ENCODE measurements at regions not wholly inside any gene's neighbourhood (a gene's known extent, or its start where the extent isn't known, plus 50 kb on each side); places are given as distances from the start of the nearest gene placed in this dataset.

GRCh38 chr4:96227515-96227914 is 387.6 kb downstream of the PDHA2 start:
- DNase-seq (ENCODE audit: low read depth, low spot score), result no peak
- in situ Hi-C loops (cut with HindIII; ENCODE audit: low pct_unique_long_range_greater_than_20kb, low sequenced_read_pairs), result no loop called here

GRCh38 chr4:96228463-96228862 is 388.6 kb downstream of the PDHA2 start:
- DNase-seq (ENCODE audit: low read depth, low spot score), result peak; percentile 57
- in situ Hi-C loops (cut with HindIII; ENCODE audit: low pct_unique_long_range_greater_than_20kb, low sequenced_read_pairs), result no loop called here

DNA sequence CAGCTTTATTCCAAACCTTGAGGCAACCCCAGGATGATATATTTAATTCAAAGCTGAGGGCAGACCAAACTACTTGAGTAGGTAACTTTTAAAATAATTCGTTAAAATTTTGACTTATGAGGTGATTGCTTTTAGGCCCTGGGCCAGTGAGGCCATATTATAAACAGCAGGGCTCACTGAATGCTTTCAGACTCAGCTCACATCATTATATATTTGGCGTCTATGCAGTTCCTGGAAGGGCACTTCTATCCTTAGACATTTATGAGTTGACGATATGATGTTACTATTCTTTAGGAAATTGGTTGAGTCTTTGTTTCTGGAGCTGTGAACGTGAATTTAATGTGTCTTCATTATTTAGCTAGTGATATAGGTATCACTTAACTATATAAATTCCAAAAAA is 400.1 kb downstream of the PDHA2 start:
- no peak for DNase-seq (ENCODE audit: low read depth, low spot score)
- in situ Hi-C loops (cut with HindIII; ENCODE audit: low pct_unique_long_range_greater_than_20kb, low sequenced_read_pairs), result no loop called here

DNA sequence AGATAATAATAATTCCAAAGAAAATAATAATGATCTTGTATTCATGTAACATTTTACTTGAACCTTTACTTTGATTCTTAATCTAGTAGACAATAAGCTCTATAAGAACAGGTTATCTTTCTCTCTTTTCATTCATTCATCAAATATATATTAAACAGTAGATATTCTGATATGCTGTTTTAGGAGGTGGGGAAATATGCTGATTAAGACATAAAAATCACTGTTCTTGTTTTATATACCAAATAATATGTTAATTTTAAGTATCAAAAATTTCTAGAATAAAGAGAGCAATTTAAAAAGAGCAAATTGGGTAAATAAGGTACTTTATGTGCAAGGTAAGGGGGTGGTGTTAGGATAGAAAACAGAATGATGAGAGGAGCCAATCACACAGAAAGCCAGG is 401.9 kb downstream of the PDHA2 start:
- in situ Hi-C loops (cut with HindIII; ENCODE audit: low pct_unique_long_range_greater_than_20kb, low sequenced_read_pairs), result no loop called here

DNA sequence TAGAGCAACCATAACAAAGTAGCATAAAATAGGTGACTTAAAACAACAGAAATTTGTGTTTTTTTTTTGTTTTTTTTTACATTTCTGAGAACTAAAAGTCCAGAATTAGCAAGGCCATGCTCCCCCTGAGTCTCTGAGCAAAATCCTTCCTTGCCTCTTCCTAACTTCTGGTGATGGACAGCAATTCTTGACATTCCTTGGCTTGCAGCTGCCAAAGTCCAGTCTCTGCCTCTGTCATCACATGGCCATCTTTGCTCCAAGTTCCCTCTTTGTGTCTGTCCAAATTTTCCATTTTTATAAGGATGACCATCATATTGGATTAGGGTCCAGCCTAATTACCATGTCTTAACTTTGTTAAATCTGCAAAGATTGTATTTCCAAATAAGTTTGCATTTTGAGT is 407.2 kb downstream of the PDHA2 start:
- in situ Hi-C loops (cut with HindIII; ENCODE audit: low pct_unique_long_range_greater_than_20kb, low sequenced_read_pairs), result no loop called here
- DNase-seq (ENCODE audit: low read depth, low spot score), result no peak

More for the DNA sequence above, 401.9 kb downstream of the PDHA2 start:
- DNase-seq (ENCODE audit: low read depth, low spot score), result no peak

DNA sequence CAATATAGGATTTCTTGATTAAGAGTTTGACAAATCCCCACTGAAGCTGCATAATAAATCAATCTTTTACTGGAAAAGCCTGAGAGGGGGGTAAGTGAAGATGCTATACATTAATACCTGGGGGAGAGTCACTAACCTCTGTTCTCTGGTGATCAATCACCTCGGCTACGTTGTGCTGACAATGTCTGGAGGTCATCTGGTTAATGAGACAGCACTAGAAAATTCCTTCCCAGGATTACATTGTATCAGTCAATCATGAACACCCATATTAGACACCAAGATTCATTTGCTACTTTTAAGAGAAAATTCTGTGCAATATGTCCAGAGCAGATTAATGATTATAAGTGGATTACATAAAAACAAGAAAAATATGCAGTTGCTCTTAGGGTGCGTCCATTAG is 408.3 kb downstream of the PDHA2 start:
- in situ Hi-C loops (cut with HindIII; ENCODE audit: low pct_unique_long_range_greater_than_20kb, low sequenced_read_pairs), result no loop called here
- DNase-seq (ENCODE audit: low read depth, low spot score), result no peak

- in situ Hi-C loops (cut with HindIII; ENCODE audit: low pct_unique_long_range_greater_than_20kb, low sequenced_read_pairs), result no loop called here
- no peak for DNase-seq (ENCODE audit: low read depth, low spot score)
These were observed 420.3 kb downstream of the PDHA2 start for GRCh38 chr4:96260064-96260682.

DNA sequence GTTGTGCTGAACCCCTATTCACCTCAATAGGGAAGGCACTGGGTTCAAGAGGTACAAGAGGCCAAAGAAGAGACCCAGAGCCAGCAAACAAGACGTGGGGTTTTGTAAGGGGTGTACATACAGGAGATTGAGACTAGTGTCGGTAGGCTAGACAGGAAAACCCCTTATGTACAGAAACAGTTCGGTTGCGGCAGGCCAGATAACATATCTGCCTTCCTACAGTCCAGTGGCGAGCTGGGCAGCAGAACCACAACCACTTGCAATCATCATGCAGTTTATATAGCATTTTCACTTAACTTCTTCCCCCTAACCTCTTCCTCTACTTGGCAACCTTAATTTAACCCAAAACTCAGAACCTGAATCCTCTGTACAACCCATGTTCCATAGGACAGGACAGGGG is 422.2 kb downstream of the PDHA2 start:
- in situ Hi-C loops (cut with HindIII; ENCODE audit: low pct_unique_long_range_greater_than_20kb, low sequenced_read_pairs), result no loop called here
- DNase-seq (ENCODE audit: low read depth, low spot score), result no peak

DNA sequence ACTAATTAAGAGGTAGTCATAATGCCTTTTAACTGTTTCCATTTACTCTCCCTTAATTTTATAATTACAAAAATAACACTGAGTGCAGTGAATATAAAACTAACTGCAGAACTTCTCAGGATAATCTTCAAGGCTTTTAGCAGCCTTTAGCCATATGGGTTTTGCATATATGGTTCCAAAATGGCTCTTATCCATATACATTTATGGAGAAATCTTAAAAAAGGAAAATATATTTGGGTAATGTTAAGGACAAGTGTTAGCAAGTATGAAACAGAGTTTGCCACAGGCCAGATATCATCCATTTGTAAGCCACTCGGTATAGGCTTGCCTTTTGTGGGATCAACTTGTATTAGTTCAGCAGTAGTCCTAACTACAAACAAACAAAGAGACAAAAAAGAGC is 423.4 kb downstream of the PDHA2 start:
- in situ Hi-C loops (cut with HindIII; ENCODE audit: low pct_unique_long_range_greater_than_20kb, low sequenced_read_pairs), result no loop called here
- DNase-seq (ENCODE audit: low read depth, low spot score), result no peak

- in situ Hi-C loops (cut with HindIII; ENCODE audit: low pct_unique_long_range_greater_than_20kb, low sequenced_read_pairs), result no loop called here
- DNase-seq (ENCODE audit: low read depth, low spot score), result no peak
These were observed 425.1 kb downstream of the PDHA2 start for GRCh38 chr4:96264941-96265463.

GRCh38 chr4:96293806-96294205 is 453.9 kb downstream of the PDHA2 start:
- in situ Hi-C loops (cut with HindIII; ENCODE audit: low pct_unique_long_range_greater_than_20kb, low sequenced_read_pairs), result no loop called here
- no peak for DNase-seq (ENCODE audit: low read depth, low spot score)

- DNase-seq (ENCODE audit: low read depth, low spot score), result no peak
- in situ Hi-C loops (cut with HindIII; ENCODE audit: low pct_unique_long_range_greater_than_20kb, low sequenced_read_pairs), result no loop called here
These were observed 455.3 kb downstream of the PDHA2 start for GRCh38 chr4:96295143-96295741.

DNA sequence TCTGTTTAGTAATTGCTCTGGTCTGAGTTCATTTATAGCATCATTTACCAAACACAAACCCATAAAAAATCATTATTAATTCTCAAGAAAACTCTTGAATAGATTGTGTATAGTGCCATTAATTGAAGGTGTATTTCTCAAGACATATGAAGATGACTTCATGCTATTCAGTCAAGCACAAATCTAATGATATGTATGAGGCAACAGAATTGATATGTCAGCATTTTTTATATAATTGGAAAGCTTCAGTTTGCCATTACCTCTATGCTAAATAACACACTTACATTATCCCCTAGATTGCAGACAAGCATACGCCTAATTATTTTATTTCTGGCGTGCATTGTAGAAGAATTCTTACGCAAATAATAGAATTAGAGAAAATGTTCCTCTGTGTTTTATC is 461.8 kb downstream of the PDHA2 start:
- no peak for DNase-seq (ENCODE audit: low read depth, low spot score)
- in situ Hi-C loops (cut with HindIII; ENCODE audit: low pct_unique_long_range_greater_than_20kb, low sequenced_read_pairs), result no loop called here

DNA sequence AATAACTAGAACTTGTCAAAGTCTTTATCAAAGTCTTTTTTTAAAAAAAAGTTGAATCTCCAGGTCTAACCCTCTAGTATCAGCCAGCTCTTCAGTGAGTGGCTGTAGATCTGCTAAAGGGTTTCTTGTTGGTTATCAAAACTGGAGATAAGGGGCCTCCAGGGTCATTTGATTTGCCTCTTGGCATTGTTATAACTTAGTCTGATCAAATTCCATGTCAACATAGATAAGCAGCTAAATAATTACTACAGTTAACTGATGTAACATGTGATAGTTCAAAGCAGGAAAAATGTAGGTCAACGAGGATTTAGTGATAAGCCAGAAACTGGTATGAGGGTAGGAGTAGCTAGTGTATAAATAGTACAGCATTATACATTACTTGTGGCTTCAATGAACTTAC is 465.1 kb downstream of the PDHA2 start:
- in situ Hi-C loops (cut with HindIII; ENCODE audit: low pct_unique_long_range_greater_than_20kb, low sequenced_read_pairs), result no loop called here

DNA sequence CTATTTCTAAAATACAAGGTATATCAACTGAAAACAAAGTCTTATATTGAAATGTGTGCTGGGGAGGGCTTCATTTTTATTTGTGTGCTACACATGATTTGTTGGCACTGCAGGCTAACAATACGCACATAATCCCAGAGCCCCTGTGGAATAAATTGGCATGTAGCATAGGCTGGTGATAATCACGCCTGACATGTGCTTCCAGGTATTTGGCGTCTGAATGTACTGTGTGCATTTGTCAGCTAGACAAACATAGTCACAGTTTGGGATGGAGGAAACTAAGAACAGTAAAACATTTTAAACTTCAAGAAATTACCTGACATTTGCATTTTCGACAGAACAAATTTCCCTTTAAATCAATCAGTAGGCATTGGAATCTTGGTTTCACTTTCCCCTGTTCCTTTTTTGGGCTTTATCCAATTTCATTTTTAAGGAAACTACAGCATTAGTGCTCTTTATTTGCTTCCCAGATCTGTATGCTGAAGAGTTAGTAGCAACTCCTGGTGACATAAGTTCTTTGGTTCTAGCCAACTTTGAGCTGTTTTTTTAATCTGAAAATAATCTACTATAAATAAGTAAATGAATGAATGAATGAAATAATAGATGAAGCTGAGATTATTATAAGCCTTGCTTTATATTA is 472.3 kb downstream of the PDHA2 start:
- no peak for DNase-seq (ENCODE audit: low read depth, low spot score)
- in situ Hi-C loops (cut with HindIII; ENCODE audit: low pct_unique_long_range_greater_than_20kb, low sequenced_read_pairs), result no loop called here

More for the DNA sequence above, 465.1 kb downstream of the PDHA2 start:
- DNase-seq (ENCODE audit: low read depth, low spot score), result no peak

DNA sequence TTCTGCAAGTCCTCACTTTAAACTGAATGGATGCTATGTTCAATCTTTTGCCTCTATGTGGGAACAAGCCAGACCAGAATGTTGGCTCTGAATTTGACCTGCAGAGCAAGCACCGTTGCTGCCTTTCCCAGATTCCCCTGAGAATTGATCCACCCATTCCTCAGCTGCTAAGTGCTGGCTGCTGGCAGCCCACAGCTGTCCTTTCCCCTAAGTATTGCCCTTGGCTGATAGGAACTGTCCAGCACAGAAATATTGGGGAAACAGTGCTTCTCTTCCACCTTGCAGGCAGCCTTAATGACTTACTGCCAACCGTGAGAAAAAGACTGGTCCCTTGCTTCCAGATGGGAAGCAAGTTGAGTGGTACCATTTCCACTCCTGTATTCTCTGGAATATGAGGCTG is 475.9 kb downstream of the PDHA2 start:
- DNase-seq (ENCODE audit: low read depth, low spot score), result no peak
- in situ Hi-C loops (cut with HindIII; ENCODE audit: low pct_unique_long_range_greater_than_20kb, low sequenced_read_pairs), result no loop called here

GRCh38 chr4:96316776-96317175 is 476.9 kb downstream of the PDHA2 start:
- DNase-seq (ENCODE audit: low read depth, low spot score), result no peak
- in situ Hi-C loops (cut with HindIII; ENCODE audit: low pct_unique_long_range_greater_than_20kb, low sequenced_read_pairs), result no loop called here

GRCh38 chr4:96317891-96318290 is 478.0 kb downstream of the PDHA2 start:
- no peak for DNase-seq (ENCODE audit: low read depth, low spot score)
- in situ Hi-C loops (cut with HindIII; ENCODE audit: low pct_unique_long_range_greater_than_20kb, low sequenced_read_pairs), result no loop called here

GRCh38 chr4:96326846-96327245 is 487.0 kb downstream of the PDHA2 start:
- DNase-seq (ENCODE audit: low read depth, low spot score), result no peak
- in situ Hi-C loops (cut with HindIII; ENCODE audit: low pct_unique_long_range_greater_than_20kb, low sequenced_read_pairs), result no loop called here
